ENCODE measurements at regions not wholly inside any gene's neighbourhood (a gene's known extent, or its start where the extent isn't known, plus 50 kb on each side); places are given as distances from the start of the nearest gene placed in this dataset.

- H3K4me3 ChIP-seq (ENCODE audit: low read depth in 1 of 2, low read length in 1 of 2) = no peak overlapping the region
- no peak overlapping the region for H3K27ac ChIP-seq
- no peaks in the 10 kb centered on the region for H3K9me3 ChIP-seq
- H3K36me3 ChIP-seq = no peaks in the 10 kb centered on the region
- no peaks in the 10 kb centered on the region for H3K27me3 ChIP-seq
- no peak for TF ChIP-seq CTCF (IDR thresholded peaks at IDR 0.05)
- peaks cover 14 to 20% of the 10 kb centered on the region in 2 experiments for H3K4me1 ChIP-seq (ENCODE audit: control insufficient read depth in 1 of 2, insufficient read depth in 1 of 2, low read depth in 1 of 2, low read length in 1 of 2)
These were observed 77.1 kb downstream of the ZNF281 start for GRCh38 chr1:200332716-200333115.

GRCh38 chr1:200330741-200331428 is 79.0 kb downstream of the ZNF281 start:
- Histone ChIP-seq H3K36me3 (no peaks in the 10 kb centered on the region), H3K27ac (no peak overlapping the region), H3K27me3 (no peaks in the 10 kb centered on the region), H3K4me3 (ENCODE audit: low read depth in 1 of 2, low read length in 1 of 2) (no peak overlapping the region), H3K4me1 (ENCODE audit: control insufficient read depth in 1 of 2, insufficient read depth in 1 of 2, low read depth in 1 of 2, low read length in 1 of 2) (peaks cover 13 to 15% of the 10 kb centered on the region in 2 experiments), H3K9me3 (no peaks in the 10 kb centered on the region)
- TF ChIP-seq CTCF (IDR thresholded peaks at IDR 0.05) = no peak

- Histone ChIP-seq H3K9me3 (no peaks in the 10 kb centered on the region), H3K4me3 (ENCODE audit: low read depth in 1 of 2, low read length in 1 of 2) (no peak overlapping the region), H3K27ac (no peak overlapping the region), H3K27me3 (no peaks in the 10 kb centered on the region), H3K4me1 (ENCODE audit: control insufficient read depth in 1 of 2, insufficient read depth in 1 of 2, low read depth in 1 of 2, low read length in 1 of 2) (peaks cover 20% of the 10 kb centered on the region in 2 experiments), H3K36me3 (no peaks in the 10 kb centered on the region)
- TF ChIP-seq CTCF (IDR thresholded peaks at IDR 0.05) = no peak
These were observed 80.5 kb downstream of the ZNF281 start for GRCh38 chr1:200329208-200329882.

GRCh38 chr1:200328379-200328778 is 81.5 kb downstream of the ZNF281 start:
- H3K4me1 ChIP-seq (ENCODE audit: control insufficient read depth in 1 of 2, insufficient read depth in 1 of 2, low read depth in 1 of 2, low read length in 1 of 2) = peaks cover 20 to 24% of the 10 kb centered on the region in 2 experiments
- no peak overlapping the region for H3K27ac ChIP-seq
- H3K9me3 ChIP-seq = no peaks in the 10 kb centered on the region
- H3K36me3 ChIP-seq = no peaks in the 10 kb centered on the region
- H3K4me3 ChIP-seq (ENCODE audit: low read depth in 1 of 2, low read length in 1 of 2) = no peak overlapping the region
- no peak for TF ChIP-seq CTCF (IDR thresholded peaks at IDR 0.05)
- H3K27me3 ChIP-seq = no peaks in the 10 kb centered on the region

- Histone ChIP-seq H3K36me3 (no peaks in the 10 kb centered on the region), H3K27ac (no peak overlapping the region), H3K4me3 (ENCODE audit: low read depth in 1 of 2, low read length in 1 of 2) (no peak overlapping the region), H3K4me1 (ENCODE audit: control insufficient read depth in 1 of 2, insufficient read depth in 1 of 2, low read depth in 1 of 2, low read length in 1 of 2) (peaks cover 20 to 27% of the 10 kb centered on the region in 2 experiments), H3K27me3 (no peaks in the 10 kb centered on the region), H3K9me3 (no peaks in the 10 kb centered on the region)
- TF ChIP-seq CTCF (IDR thresholded peaks at IDR 0.05) = no peak
These were observed 85.9 kb downstream of the ZNF281 start for GRCh38 chr1:200323856-200324400.
